CD4-positive, alpha-beta T cell treated with Interleukin-2 at 100 ng/mL for 4 hours (primary cell): ENCODE measurements at regions not wholly inside any gene's neighbourhood (a gene's known extent, or its start where the extent isn't known, plus 50 kb on each side); places are given as distances from the start of the nearest gene placed in this dataset.

Experiments used
- DNase-seq: peaks from one replicate; pipeline ENCODE4 v3.0.0-alpha.2; 2020; ENCODE audit warnings: low spot score

- DNase-seq: no peak
Measured at GRCh38 chr5:125508225-125508624, 761.8 kb upstream of the ZNF608 start.

- no peak for DNase-seq
Measured at GRCh38 chr5:125510651-125511050, 764.2 kb upstream of the ZNF608 start.

DNA sequence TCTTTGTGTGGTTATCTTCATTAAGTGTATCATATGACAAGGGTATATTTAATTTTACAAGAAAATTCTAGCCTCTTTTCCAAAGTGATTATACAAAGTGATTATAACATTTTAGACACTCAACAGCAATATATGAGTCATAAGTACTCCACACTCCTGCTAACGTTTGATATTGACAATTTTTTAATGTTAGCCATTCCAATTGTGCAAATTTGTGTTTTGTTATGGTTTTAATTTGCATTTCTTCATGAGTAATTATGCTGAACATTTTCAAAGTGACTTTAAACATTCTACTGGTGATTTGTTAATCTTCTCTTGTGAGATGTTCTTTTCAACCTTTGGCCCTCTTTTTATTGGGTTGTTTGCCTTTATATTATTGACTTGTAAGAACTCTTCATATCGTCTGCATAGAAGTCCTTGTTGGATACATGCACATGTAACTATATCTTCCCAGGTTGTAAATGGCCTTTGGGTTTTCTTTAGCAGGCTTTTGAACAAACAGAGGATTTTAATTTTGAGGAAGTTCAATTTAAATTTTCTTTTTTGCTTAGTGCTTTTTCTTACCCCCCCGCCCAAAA lies 771.6 kb upstream of the ZNF608 start:
- DNase-seq: no peak

GRCh38 chr5:125521289-125521688 lies 774.9 kb upstream of the ZNF608 start:
- no peak for DNase-seq

- DNase-seq: no peak
Measured at GRCh38 chr5:125525356-125525755, 778.9 kb upstream of the ZNF608 start.

DNA sequence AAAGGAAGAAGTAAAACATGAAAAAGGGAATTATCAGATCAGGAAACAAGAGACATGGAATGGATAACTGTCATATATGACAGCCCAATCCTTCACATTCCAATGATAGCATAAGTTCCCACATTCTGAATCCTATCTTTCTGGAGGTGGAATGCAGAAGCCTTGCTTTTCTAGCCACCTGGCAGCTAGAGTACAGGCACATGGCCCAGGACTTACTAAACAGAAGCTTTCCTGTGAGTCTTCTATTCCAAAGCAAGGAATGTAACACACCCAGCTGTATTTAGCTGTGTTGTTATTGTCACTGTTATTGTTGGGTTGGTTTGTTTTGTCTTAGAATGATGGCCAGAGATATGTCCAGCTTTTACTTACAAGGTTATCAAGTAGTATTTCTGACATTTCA lies 780.5 kb upstream of the ZNF608 start:
- no peak for DNase-seq

- DNase-seq: no peak
Measured at GRCh38 chr5:125528881-125529280, 782.4 kb upstream of the ZNF608 start.

DNA sequence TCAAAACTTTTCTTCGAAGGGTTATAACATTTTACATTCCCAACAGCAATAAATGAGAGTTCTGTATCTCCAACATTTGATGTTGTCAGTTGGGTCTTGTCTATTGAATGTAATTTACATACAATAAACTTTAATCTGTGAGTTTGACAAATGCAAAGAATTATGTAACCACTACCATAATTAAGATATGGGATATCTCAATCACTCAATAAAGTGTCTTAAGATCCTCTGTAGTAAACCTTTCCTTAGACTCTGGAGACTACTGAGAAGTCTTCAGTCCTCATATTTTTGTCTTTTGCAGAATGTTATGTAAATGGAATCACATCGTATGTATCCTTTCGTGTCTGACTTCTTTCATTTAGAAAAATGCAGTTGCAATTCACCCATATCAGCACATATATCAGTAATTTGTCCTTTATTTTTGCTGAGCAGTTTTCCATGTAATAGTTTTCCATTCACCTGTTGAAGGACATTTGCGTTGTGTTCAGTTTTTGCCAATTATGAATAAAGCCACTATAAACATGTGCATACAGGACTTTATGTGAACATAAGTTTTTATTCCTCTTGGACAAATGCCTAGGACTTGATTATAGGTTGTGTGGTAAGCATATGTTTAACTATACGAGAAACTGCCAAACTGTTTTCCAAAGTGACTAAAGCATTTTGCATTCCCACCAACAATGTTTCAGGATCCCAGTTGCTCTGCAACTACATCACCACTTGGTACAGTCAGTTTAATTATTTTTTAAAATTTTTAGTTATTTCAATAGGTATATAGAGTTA lies 784.6 kb upstream of the ZNF608 start:
- no peak for DNase-seq

GRCh38 chr5:125536095-125536494 lies 789.7 kb upstream of the ZNF608 start:
- DNase-seq: no peak

GRCh38 chr5:125536582-125536981 lies 790.1 kb upstream of the ZNF608 start:
- no peak for DNase-seq

DNA sequence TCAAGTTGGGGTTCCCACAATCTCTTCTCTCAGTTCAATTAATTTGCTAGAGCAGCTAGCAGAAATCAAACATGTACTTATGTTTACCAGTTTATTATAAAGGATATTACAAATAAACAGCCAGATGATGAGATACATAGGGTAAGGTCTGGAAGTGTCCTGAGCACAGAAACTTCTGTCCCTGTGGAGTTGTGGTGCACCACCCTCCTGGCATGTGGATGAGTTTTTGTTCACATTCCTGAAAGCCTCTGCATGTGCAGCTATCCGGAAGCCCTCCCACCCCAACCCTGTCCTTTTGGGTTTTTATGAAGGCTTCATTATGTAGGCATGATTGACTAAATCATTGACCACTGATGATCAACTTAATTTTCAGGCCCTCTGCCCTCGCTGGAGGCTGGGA lies 791.2 kb upstream of the ZNF608 start:
- no peak for DNase-seq

- DNase-seq: no peak
Measured at GRCh38 chr5:125538469-125538868, 792.0 kb upstream of the ZNF608 start.

DNA sequence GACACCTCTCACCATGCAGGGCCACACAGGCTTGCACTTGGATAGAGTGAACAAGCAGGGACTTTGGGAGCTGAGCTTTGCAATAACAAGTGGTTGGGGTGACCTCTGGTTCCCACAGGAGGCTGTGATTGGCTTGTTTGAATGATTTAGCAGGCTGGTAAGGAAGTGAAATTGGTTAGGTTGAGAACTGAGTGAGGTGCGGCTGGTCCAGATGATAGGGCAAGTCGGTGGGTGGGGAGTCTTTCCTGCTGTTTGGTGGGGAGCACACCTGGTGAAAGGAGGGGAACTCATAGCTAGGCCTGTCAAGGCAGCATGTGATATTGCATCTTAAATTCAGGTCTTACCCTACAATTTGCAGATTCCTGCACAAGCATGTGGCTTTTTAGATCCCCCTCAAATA lies 794.6 kb upstream of the ZNF608 start:
- no peak for DNase-seq

DNA sequence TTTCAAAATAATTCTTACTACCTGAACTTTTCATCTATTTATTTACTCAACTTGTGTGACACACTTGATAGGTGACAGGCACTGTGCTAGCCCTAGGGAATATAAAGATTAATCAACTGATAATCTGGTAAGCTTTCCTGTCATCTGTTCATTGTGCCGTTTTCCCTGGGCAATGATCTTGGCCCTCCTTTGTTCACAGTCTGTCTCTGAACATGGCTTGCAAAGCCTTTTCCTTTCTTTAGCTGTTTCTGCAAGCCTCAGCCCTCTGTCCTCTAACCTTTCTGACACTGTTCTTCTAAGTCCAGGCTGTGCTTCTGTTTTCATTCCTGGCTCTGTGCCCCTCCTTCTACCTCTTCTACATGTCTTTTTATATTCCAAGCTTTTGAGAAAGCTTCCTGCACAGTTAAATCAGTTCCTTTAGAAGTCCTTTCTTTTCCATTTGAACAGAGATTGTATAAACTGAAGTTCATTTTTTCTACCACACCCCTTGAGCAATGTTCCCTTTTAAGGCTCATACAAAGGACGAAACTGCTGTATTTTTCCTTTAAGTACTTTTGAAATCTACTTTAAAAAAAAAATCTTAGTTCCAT lies 803.0 kb upstream of the ZNF608 start:
- no peak for DNase-seq

DNA sequence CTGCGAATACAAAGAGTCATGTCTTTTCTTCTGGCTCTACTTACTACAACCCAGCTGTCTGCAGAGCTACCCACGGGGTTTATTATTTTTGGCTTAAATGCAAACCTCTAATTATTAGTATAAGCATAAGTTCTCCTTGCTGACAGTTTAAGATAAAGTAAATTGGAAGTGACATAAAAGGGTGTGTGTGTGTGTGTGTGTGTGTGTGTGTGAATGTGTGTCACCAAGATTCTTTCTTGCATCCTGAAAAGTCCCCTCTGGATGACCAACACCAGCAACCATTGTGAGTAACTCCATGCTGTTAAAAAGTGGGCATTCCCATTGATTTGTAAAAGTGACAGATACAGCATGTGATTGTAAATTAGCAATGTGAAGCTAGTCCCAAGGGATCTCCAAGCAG lies 803.8 kb upstream of the ZNF608 start:
- no peak for DNase-seq

DNA sequence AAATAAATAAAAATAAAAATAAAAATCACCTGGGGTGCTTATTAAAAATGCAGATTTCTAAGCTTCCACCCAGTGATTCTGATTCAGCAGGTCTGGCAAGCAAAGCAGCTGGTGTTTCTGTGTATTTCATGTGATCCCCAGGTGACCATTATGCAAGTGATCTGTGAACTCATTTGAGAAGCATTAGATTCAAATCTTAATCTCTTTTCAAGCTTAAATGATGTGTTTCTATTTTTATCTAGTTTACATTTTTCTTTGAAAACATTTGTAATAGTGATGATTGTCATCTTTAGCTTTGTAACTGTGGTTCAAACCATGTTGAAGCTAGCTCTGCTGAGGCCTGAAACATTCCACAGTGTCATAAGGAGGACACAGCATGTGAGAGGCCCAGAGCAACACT lies 804.8 kb upstream of the ZNF608 start:
- DNase-seq: no peak

- DNase-seq: no peak
Measured at GRCh38 chr5:125551797-125552196, 805.4 kb upstream of the ZNF608 start.

DNA sequence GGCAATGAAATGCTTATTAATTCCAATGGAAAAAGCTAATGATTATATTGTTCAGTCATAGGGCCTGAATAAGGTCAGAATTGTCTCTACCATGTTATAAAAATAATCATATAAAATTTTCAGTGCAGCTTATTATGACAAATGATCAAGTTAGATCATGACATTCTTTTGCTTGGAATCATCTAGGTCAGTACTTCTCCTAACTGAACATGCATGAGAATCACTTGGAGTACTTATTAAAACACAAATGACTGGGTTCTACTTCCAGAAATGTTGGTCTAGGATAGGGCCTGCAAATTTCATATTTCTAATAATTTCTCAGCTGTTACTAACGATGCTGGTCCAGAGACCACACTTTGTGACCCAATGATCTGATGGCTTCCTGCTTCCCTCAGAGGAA lies 806.0 kb upstream of the ZNF608 start:
- no peak for DNase-seq

DNA sequence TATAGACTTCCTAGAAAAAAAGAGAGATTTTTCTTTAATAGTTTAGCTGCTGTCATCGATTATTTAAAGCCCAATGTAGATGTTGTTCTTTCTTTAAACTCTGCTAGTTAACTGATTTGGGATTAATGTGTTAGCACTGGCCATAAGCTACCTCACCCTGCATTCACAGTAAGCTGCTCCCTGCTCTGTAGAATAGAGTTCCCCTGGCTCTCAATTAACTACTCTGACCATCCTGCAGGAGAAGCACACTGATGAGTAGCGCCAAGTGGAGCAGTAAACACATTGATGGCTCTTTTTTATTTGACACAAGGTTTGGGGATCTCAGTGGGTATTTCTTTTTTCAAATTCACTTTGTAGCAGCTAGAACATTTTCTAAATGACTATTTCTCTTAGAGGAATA lies 807.9 kb upstream of the ZNF608 start:
- no peak for DNase-seq

- DNase-seq: no peak
Measured at GRCh38 chr5:125555591-125555990, 809.2 kb upstream of the ZNF608 start.

DNA sequence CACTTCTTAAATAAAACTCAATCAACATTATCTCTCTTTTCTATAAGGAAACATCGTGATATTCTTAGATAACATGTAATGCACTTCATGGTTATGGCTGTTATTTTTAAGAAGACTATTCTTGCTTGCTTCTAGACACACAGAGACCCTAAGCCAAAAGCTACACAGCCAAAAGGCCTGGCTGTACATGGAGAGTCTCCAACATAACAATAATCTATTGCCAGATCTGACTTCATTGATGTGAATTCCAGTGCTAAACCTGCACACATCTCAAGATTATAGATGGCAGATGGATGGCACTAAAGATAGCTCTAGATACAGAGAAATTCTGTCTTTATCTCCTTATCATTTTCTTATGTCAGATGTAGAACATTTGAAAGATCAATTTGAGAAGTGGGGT lies 811.6 kb upstream of the ZNF608 start:
- DNase-seq: no peak

GRCh38 chr5:125558466-125558865 lies 812.0 kb upstream of the ZNF608 start:
- DNase-seq: no peak

GRCh38 chr5:125559296-125559695 lies 812.9 kb upstream of the ZNF608 start:
- no peak for DNase-seq
